H9 (cell line): ENCODE measurements at regions not wholly inside any gene's neighbourhood (a gene's known extent, or its start where the extent isn't known, plus 50 kb on each side); places are given as distances from the start of the nearest gene placed in this dataset.

Experiments used
- DNase-seq: peaks from one replicate; pipeline ENCODE4 v3.0.0-alpha.2; 2017
- H2AFZ ChIP-seq: one replicate; pipeline ENCODE4 v1.6.1; 2013; ENCODE audit warnings: mild to moderate bottlenecking, low read length, control low read depth, moderate library complexity
- H2AK5ac ChIP-seq: 2 replicates; pipeline ENCODE4 v1.6.1; 2013; ENCODE audit warnings: low read length, control low read depth, mixed read lengths; ENCODE audit not compliant: insufficient read length
- H2BK120ac ChIP-seq: one replicate; pipeline ENCODE4 v1.6.1; 2013; ENCODE audit warnings: low read depth, mild to moderate bottlenecking, low read length, control low read depth, inconsistent platforms; ENCODE audit not compliant: poor library complexity, severe bottlenecking
- H2BK12ac ChIP-seq: 2 replicates; pipeline ENCODE4 v1.6.1; 2013; ENCODE audit warnings: low read length, control low read depth, mixed read lengths, low read depth; ENCODE audit not compliant: insufficient read length
- H2BK15ac ChIP-seq: 2 replicates; pipeline ENCODE4 v1.6.1; 2013; ENCODE audit warnings: low read depth, low read length, control low read depth
- H2BK20ac ChIP-seq: one replicate; pipeline ENCODE4 v1.6.1; 2013; ENCODE audit warnings: low read depth, mild to moderate bottlenecking, low read length, control low read depth, inconsistent platforms; ENCODE audit not compliant: poor library complexity, severe bottlenecking
- H2BK5ac ChIP-seq: 2 replicates; pipeline ENCODE4 v1.6.1; 2013; ENCODE audit warnings: low read length, control low read depth, mixed read lengths; ENCODE audit not compliant: insufficient read length
- H3K14ac ChIP-seq: 2 replicates; pipeline ENCODE4 v1.6.1; 2013; ENCODE audit warnings: low read length, control low read depth; ENCODE audit not compliant: insufficient read depth
- H3K18ac ChIP-seq: 2 replicates; pipeline ENCODE4 v1.6.1; 2013; ENCODE audit warnings: low read depth, mild to moderate bottlenecking, mixed read lengths, low read length, control low read depth; ENCODE audit not compliant: insufficient read length
- H3K23ac ChIP-seq: 2 replicates; pipeline ENCODE4 v1.6.1; 2013; ENCODE audit warnings: low read length, control low read depth, mixed read lengths, low read depth; ENCODE audit not compliant: insufficient read length
- H3K23me2 ChIP-seq: 2 replicates; pipeline ENCODE4 v1.6.1; 2013; ENCODE audit warnings: low read depth, mild to moderate bottlenecking, mixed read lengths, low read length, control low read depth; ENCODE audit not compliant: insufficient read length, poor library complexity, severe bottlenecking
- H3K27ac ChIP-seq: 2 replicates; pipeline ENCODE4 v1.5.1; 2013; ENCODE audit warnings: low read length, control low read depth, mixed read lengths, low read depth; ENCODE audit not compliant: insufficient read length
- H3K27me3 ChIP-seq: 2 replicates; pipeline ENCODE4 v1.6.1; 2013; ENCODE audit warnings: low read length, control low read depth, inconsistent platforms; ENCODE audit not compliant: insufficient read depth
- H3K4ac ChIP-seq: 2 replicates; pipeline ENCODE4 v1.6.1; 2013; ENCODE audit warnings: low read depth, mild to moderate bottlenecking, control low read depth, inconsistent platforms, low read length, moderate library complexity
- H3K4me1 ChIP-seq: 2 replicates; pipeline ENCODE4 v1.6.1; 2013; ENCODE audit warnings: low read length, control low read depth, inconsistent platforms; ENCODE audit not compliant: insufficient read depth
- H3K4me2 ChIP-seq: 2 replicates; pipeline ENCODE4 v1.6.1; 2013; ENCODE audit warnings: low read length, control low read depth, mixed read lengths; ENCODE audit not compliant: insufficient read length, insufficient read depth
- H3K56ac ChIP-seq: 2 replicates; pipeline ENCODE4 v1.6.1; 2013; ENCODE audit warnings: low read depth, mild to moderate bottlenecking, mixed read lengths, low read length, control low read depth; ENCODE audit not compliant: insufficient read length
- H3K79me1 ChIP-seq: 2 replicates; pipeline ENCODE4 v1.6.1; 2013; ENCODE audit warnings: low read depth, mild to moderate bottlenecking, moderate library complexity, low read length, control low read depth, inconsistent platforms; ENCODE audit not compliant: insufficient read depth, poor library complexity, severe bottlenecking
- H3K79me2 ChIP-seq: 2 replicates; pipeline ENCODE4 v1.6.1; 2013; ENCODE audit warnings: low read length, control low read depth, inconsistent platforms; ENCODE audit not compliant: insufficient read depth
- H3K9ac ChIP-seq: 2 replicates; pipeline ENCODE4 v1.6.1; 2013; ENCODE audit warnings: low read length, control low read depth, mixed read lengths; ENCODE audit not compliant: insufficient read length; ENCODE audit errors: extremely low read depth
- H3K9me3 ChIP-seq: one replicate; pipeline ENCODE4 v1.6.1; 2013; ENCODE audit warnings: low read depth, low read length, inconsistent platforms; ENCODE audit not compliant: control insufficient read depth
- H3T11ph ChIP-seq: one replicate; pipeline ENCODE4 v1.6.1; 2013; ENCODE audit warnings: mild to moderate bottlenecking, low read length, control low read depth, inconsistent platforms
- H4K20me1 ChIP-seq: one replicate; pipeline ENCODE4 v1.6.1; 2013; ENCODE audit not compliant: control insufficient read depth, insufficient read length, insufficient read depth
- H4K5ac ChIP-seq: 2 replicates; pipeline ENCODE4 v1.6.1; 2013; ENCODE audit warnings: low read depth, mild to moderate bottlenecking, mixed read lengths, low read length, control low read depth; ENCODE audit not compliant: insufficient read length
- H4K8ac ChIP-seq: replicated peaks from 2 replicates; pipeline ENCODE4 v1.6.1; 2013; ENCODE audit warnings: low read length, control low read depth, mixed read lengths, low read depth; ENCODE audit not compliant: insufficient read length
- H4K91ac ChIP-seq: 2 replicates; pipeline ENCODE4 v1.6.1; 2013; ENCODE audit warnings: low read depth, mild to moderate bottlenecking, moderate library complexity, mixed read lengths, low read length, control low read depth; ENCODE audit not compliant: insufficient read length
- H3K27ac Mint-ChIP-seq, 3 experiments: 2 replicates in 2 of 3; 3 replicates in 1 of 3; pipeline ENCODE4 v1.8.0; 2020 to 2021; ENCODE audit warnings: mixed read lengths in 3 of 3, mild to moderate bottlenecking in 1 of 3, moderate library complexity in 1 of 3
- H3K27me3 Mint-ChIP-seq: 2 replicates; pipeline ENCODE4 v1.8.0; 2021; ENCODE audit warnings: low read depth, mild to moderate bottlenecking, moderate library complexity, mixed read lengths
- H3K36me3 Mint-ChIP-seq, 3 experiments: 2 replicates in 2 of 3; 3 replicates in 1 of 3; pipeline ENCODE4 v1.8.0; 2020 to 2021; ENCODE audit warnings: low read depth in 3 of 3, mixed read lengths in 3 of 3; ENCODE audit not compliant: insufficient read depth in 1 of 3
- H3K4me1 Mint-ChIP-seq, 2 experiments: 2 replicates each; pipeline ENCODE4 v1.8.0; 2020; ENCODE audit warnings: mixed read lengths in 2 of 2
- H3K4me3 Mint-ChIP-seq, 2 experiments: 2 replicates in 1 of 2; 3 replicates in 1 of 2; pipeline ENCODE4 v1.8.0; 2020 to 2021; ENCODE audit warnings: mild to moderate bottlenecking in 2 of 2, mixed read lengths in 2 of 2, moderate library complexity in 1 of 2
- H3K9me3 Mint-ChIP-seq, 2 experiments: 2 replicates in 1 of 2; 3 replicates in 1 of 2; pipeline ENCODE4 v1.8.0; 2020; ENCODE audit warnings: mild to moderate bottlenecking in 2 of 2, mixed read lengths in 2 of 2, moderate library complexity in 1 of 2
- TF ChIP-seq, protein P1 (sequence below): fragments of 200-600 bp; sonication (generic); conservative IDR thresholded peaks from 3 replicates; pipeline ENCODE4 v1.8.0; 2021; ENCODE audit warnings: antibody characterized with exemption, mild to moderate bottlenecking

DNA sequence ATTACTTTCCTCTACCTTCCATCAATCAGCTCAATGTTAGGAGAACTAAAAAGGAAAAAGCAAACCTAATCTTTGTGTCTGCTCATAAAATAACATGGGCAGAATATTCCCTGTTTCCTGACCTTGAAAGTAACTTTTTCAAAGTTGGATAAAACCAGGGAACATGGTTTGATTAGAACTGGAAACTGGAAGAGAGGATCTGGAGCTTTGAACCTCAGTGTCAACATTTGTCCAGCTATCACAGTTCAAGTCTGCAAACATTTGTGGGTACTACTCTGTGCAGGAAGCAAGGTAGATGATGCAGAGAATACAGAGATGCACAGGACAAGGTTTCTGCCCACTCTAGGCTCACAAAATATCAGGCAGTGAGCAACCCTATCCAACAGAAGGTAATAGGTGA is 86.4 kb upstream of the TAB3 start:
- Histone ChIP-seq H3T11ph (no peak overlapping the region), H4K8ac (no peak overlapping the region), H2BK5ac (no peak overlapping the region), H2BK120ac (no peak overlapping the region), H3K4me2 (no peak overlapping the region), H4K91ac (no peak overlapping the region), H3K9ac (no peak overlapping the region), H3K23ac (no peak overlapping the region), H2AK5ac (no peak overlapping the region), H2BK20ac (no peak overlapping the region), H3K56ac (no peak overlapping the region), H3K23me2 (no peaks in the 10 kb centered on the region), H3K18ac (no peak overlapping the region), H2BK12ac (no peak overlapping the region), H3K79me1 (no peaks in the 10 kb centered on the region), H3K14ac (no peak overlapping the region), H4K5ac (no peak overlapping the region), H4K20me1 (no peaks in the 10 kb centered on the region), H3K9me3 (no peaks in the 10 kb centered on the region), H3K79me2 (no peaks in the 10 kb centered on the region), H3K4ac (no peak overlapping the region), H3K27me3 (no peaks in the 10 kb centered on the region), H2BK15ac (no peak overlapping the region), H3K4me1 (peaks cover 3% of the 10 kb centered on the region; the same call in 1 of the 2 replicates), H2AFZ (no peak overlapping the region), H3K27ac (no peak overlapping the region)
- H3K27me3 Mint-ChIP-seq, result peaks cover 16% of the 10 kb centered on the region
- no peak overlapping the region for H3K4me3 Mint-ChIP-seq
- peaks cover 15 to 17% of the 10 kb centered on the region in 2 experiments for H3K4me1 Mint-ChIP-seq
- H3K36me3 Mint-ChIP-seq, result peaks cover 0 to 4% (median 2%) of the 10 kb centered on the region in 3 experiments; a peak in 4 of 7 replicates
- TF ChIP-seq, protein P1, sequence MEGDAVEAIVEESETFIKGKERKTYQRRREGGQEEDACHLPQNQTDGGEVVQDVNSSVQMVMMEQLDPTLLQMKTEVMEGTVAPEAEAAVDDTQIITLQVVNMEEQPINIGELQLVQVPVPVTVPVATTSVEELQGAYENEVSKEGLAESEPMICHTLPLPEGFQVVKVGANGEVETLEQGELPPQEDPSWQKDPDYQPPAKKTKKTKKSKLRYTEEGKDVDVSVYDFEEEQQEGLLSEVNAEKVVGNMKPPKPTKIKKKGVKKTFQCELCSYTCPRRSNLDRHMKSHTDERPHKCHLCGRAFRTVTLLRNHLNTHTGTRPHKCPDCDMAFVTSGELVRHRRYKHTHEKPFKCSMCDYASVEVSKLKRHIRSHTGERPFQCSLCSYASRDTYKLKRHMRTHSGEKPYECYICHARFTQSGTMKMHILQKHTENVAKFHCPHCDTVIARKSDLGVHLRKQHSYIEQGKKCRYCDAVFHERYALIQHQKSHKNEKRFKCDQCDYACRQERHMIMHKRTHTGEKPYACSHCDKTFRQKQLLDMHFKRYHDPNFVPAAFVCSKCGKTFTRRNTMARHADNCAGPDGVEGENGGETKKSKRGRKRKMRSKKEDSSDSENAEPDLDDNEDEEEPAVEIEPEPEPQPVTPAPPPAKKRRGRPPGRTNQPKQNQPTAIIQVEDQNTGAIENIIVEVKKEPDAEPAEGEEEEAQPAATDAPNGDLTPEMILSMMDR, result no peak
- DNase-seq, result no peak
- H3K9me3 Mint-ChIP-seq, result peaks cover 50 to 69% of the 10 kb centered on the region in 2 experiments
- H3K27ac Mint-ChIP-seq, result no peak overlapping the region
